ENCODE measurements at regions not wholly inside any gene's neighbourhood (a gene's known extent, or its start where the extent isn't known, plus 50 kb on each side); places are given as distances from the start of the nearest gene placed in this dataset.

- TF ChIP-seq CTCF (IDR thresholded peaks at IDR 0.05; ENCODE audit: insufficient read depth, low read length, poor library complexity, severe bottlenecking) (no peak), EZH2phosphoT487 (conservative IDR thresholded peaks at IDR 0.05; ENCODE audit: low read length) (no peak)
Measured at GRCh38 chr14:37894463-37894862, 299.0 kb downstream of the TTC6 start.
